HG02885 (cell line): ENCODE measurements at regions not wholly inside any gene's neighbourhood (a gene's known extent, or its start where the extent isn't known, plus 50 kb on each side); places are given as distances from the start of the nearest gene placed in this dataset.

Source experiments
- ATAC-seq: cut with Tn5 transposase; IDR thresholded peaks from one replicate; pipeline ENCODE4 v1.9.1; 2021; ENCODE audit warnings: mild to moderate bottlenecking; ENCODE audit not compliant: unreplicated experiment, poor library complexity

GRCh38 chr22:26732284-26732683, 74.9 kb downstream of the MIAT start:
- no peak for ATAC-seq

GRCh38 chr22:26734339-26735018, 77.1 kb downstream of the MIAT start:
- ATAC-seq: no peak

GRCh38 chr22:26735019-26735409, 77.6 kb downstream of the MIAT start:
- ATAC-seq: no peak

- ATAC-seq: no peak
Measured at GRCh38 chr22:26737262-26737661, 79.9 kb downstream of the MIAT start.

- no peak for ATAC-seq
Measured at GRCh38 chr22:26740253-26740652, 82.9 kb downstream of the MIAT start.

GRCh38 chr22:26743149-26743548, 85.8 kb downstream of the MIAT start:
- ATAC-seq: no peak

GRCh38 chr22:26744892-26745808, 87.8 kb downstream of the MIAT start:
- ATAC-seq: no peak

GRCh38 chr22:26746311-26746710, 88.9 kb downstream of the MIAT start:
- no peak for ATAC-seq

GRCh38 chr22:26748845-26749244, 91.5 kb downstream of the MIAT start:
- ATAC-seq: no peak

GRCh38 chr22:26751217-26751616, 93.8 kb downstream of the MIAT start:
- no peak for ATAC-seq

GRCh38 chr22:26753125-26753862, 95.9 kb downstream of the MIAT start:
- no peak for ATAC-seq

- no peak for ATAC-seq
Measured at GRCh38 chr22:26756675-26757293, 99.4 kb downstream of the MIAT start.

GRCh38 chr22:26757496-26757895, 100.1 kb downstream of the MIAT start:
- ATAC-seq: no peak

GRCh38 chr22:26762503-26763472, 105.4 kb downstream of the MIAT start:
- ATAC-seq: no peak

- no peak for ATAC-seq
Measured at GRCh38 chr22:26763633-26764361, 106.4 kb downstream of the MIAT start.

- ATAC-seq: no peak
Measured at GRCh38 chr22:26766510-26767350, 109.3 kb downstream of the MIAT start.

- ATAC-seq: no peak
Measured at GRCh38 chr22:26767351-26768155, 110.2 kb downstream of the MIAT start.
